IMR-90 (cell line): ENCODE measurements at regions not wholly inside any gene's neighbourhood (a gene's known extent, or its start where the extent isn't known, plus 50 kb on each side); places are given as distances from the start of the nearest gene placed in this dataset.

ENCODE experiments used
- ATAC-seq: fragments of 200-7000 bp; cut with Tn5 transposase; 2 replicates; pipeline ENCODE4 v1.9.1; 2020; ENCODE audit warnings: low read depth, mild to moderate bottlenecking, moderate library complexity
- BruUV-seq: library from RNA; stranded (reverse); fragments of 400-500 nt; replicated peaks from 2 replicates; lab custom pipeline; 2021; lab: Mats Ljungman, UMichigan
- CTCF ChIA-PET: fragments of 300-600 bp; formaldehyde crosslinking; extraction: SDS; loops from one replicate; lab custom pipeline; 2021; ENCODE audit warnings: antibody characterized with exemption; lab: Yijun Ruan, JAX
- POLR2A ChIA-PET: fragments of 300-600 bp; sonication (Branson Sonifier 250); formaldehyde crosslinking; loops from one replicate; lab custom pipeline; 2022; ENCODE audit warnings: antibody characterized with exemption; ENCODE audit not compliant: unreplicated experiment; lab: Charles Lee
- DNase-seq: peaks from one replicate; pipeline ENCODE4 v3.0.0; 2013
- H2AFZ ChIP-seq: replicated peaks from 2 replicates; pipeline ENCODE3; 2013; ENCODE audit warnings: low read length, mild to moderate bottlenecking; ENCODE audit not compliant: poor library complexity
- H2AK5ac ChIP-seq: 2 replicates; pipeline ENCODE4 v1.6.1; 2013; ENCODE audit warnings: low read depth, low read length, inconsistent platforms
- H2AK9ac ChIP-seq: replicated peaks from 2 replicates; pipeline ENCODE3; 2013; ENCODE audit warnings: mild to moderate bottlenecking, low read depth, low read length, moderate library complexity; ENCODE audit not compliant: poor library complexity
- H2BK120ac ChIP-seq: 2 replicates; pipeline ENCODE4 v1.6.1; 2013; ENCODE audit warnings: low read depth, low read length, inconsistent platforms
- H2BK15ac ChIP-seq: 3 replicates; pipeline ENCODE4 v1.6.1; 2013; ENCODE audit warnings: low read depth, low read length, inconsistent platforms
- H2BK20ac ChIP-seq: 2 replicates; pipeline ENCODE4 v1.6.1; 2013; ENCODE audit warnings: low read depth, mild to moderate bottlenecking, inconsistent platforms, low read length, moderate library complexity
- H2BK5ac ChIP-seq: 2 replicates; pipeline ENCODE4 v1.6.1; 2013; ENCODE audit warnings: mild to moderate bottlenecking, low read depth, low read length, inconsistent platforms; ENCODE audit not compliant: poor library complexity, severe bottlenecking
- H3K14ac ChIP-seq: replicated peaks from 2 replicates; pipeline ENCODE4 v1.6.1; 2013; ENCODE audit warnings: low read depth, low read length, inconsistent platforms
- H3K18ac ChIP-seq: 2 replicates; pipeline ENCODE4 v1.6.1; 2013; ENCODE audit warnings: low read depth, low read length, control low read depth
- H3K23ac ChIP-seq: 2 replicates; pipeline ENCODE4 v1.6.1; 2013; ENCODE audit warnings: low read depth, low read length, inconsistent platforms
- H3K27ac ChIP-seq: 2 replicates; pipeline ENCODE4 v1.5.1; 2013; ENCODE audit warnings: mild to moderate bottlenecking, control low read depth, low read length; ENCODE audit not compliant: insufficient read depth
- H3K27me3 ChIP-seq: 2 replicates; pipeline ENCODE4 v1.6.1; 2013; ENCODE audit warnings: low read length; ENCODE audit not compliant: control insufficient read depth, insufficient read depth
- H3K36me3 ChIP-seq: 2 replicates; pipeline ENCODE4 v1.6.1; 2013; ENCODE audit warnings: low read length, mixed read lengths; ENCODE audit not compliant: control insufficient read depth, insufficient read depth
- H3K4ac ChIP-seq: 2 replicates; pipeline ENCODE4 v1.6.1; 2013; ENCODE audit warnings: low read depth, low read length, inconsistent platforms
- H3K4me1 ChIP-seq: 2 replicates; pipeline ENCODE4 v1.6.1; 2013; ENCODE audit warnings: low read length, mixed read lengths; ENCODE audit not compliant: control insufficient read depth, insufficient read depth
- H3K4me2 ChIP-seq: 2 replicates; pipeline ENCODE4 v1.6.1; 2013; ENCODE audit warnings: low read depth, mild to moderate bottlenecking, control low read depth, low read length, moderate library complexity
- H3K4me3 ChIP-seq: 2 replicates; pipeline ENCODE4 v1.5.1; 2013; ENCODE audit warnings: low read depth, mild to moderate bottlenecking, control low read depth, low read length, moderate library complexity; ENCODE audit not compliant: insufficient read depth
- H3K56ac ChIP-seq: 2 replicates; pipeline ENCODE4 v1.6.1; 2013; ENCODE audit warnings: low read length, inconsistent platforms; ENCODE audit not compliant: insufficient read depth; ENCODE audit errors: extremely low read depth
- H3K79me1 ChIP-seq, 2 experiments: 2 replicates each; pipeline ENCODE4 v1.6.1; 2013; ENCODE audit warnings: low read length in 2 of 2, inconsistent platforms in 1 of 2, low read depth in 1 of 2
- H3K9ac ChIP-seq: 2 replicates; pipeline ENCODE4 v1.6.1; 2013; ENCODE audit warnings: low read depth, low read length, control low read depth
- H3K9me1 ChIP-seq: 2 replicates; pipeline ENCODE4 v1.6.1; 2013; ENCODE audit warnings: low read length, inconsistent platforms; ENCODE audit not compliant: insufficient read depth
- H3K9me3 ChIP-seq: 2 replicates; pipeline ENCODE4 v1.6.1; 2013; ENCODE audit warnings: low read length; ENCODE audit not compliant: control insufficient read depth, insufficient read depth
- H4K20me1 ChIP-seq: 2 replicates; pipeline ENCODE4 v1.6.1; 2013; ENCODE audit warnings: low read length, inconsistent platforms; ENCODE audit not compliant: insufficient read depth
- H4K5ac ChIP-seq: 2 replicates; pipeline ENCODE4 v1.6.1; 2013; ENCODE audit warnings: mild to moderate bottlenecking, low read depth, low read length, control low read depth
- H4K8ac ChIP-seq, 2 experiments: 2 replicates each; pipeline ENCODE4 v1.6.1; 2013; ENCODE audit warnings: low read depth in 2 of 2, low read length in 2 of 2, control low read depth in 1 of 2, inconsistent platforms in 1 of 2
- H4K91ac ChIP-seq: 2 replicates; pipeline ENCODE4 v1.6.1; 2013; ENCODE audit warnings: low read depth, low read length, inconsistent platforms; ENCODE audit not compliant: insufficient read depth
- BHLHE40 ChIP-seq: fragments of 150-350 bp; IDR thresholded peaks from 2 replicates; pipeline ENCODE4 v1.6.1; 2016; ENCODE audit warnings: mild to moderate bottlenecking, low read depth, low read length
- CEBPB ChIP-seq: IDR thresholded peaks from 2 replicates; pipeline ENCODE4 v1.6.1; 2012; ENCODE audit warnings: low read depth, low read length, improper control_type of control experiment
- CHD1 ChIP-seq: IDR thresholded peaks from 2 replicates; pipeline ENCODE4 v1.6.1; 2012; ENCODE audit warnings: low read depth, low read length, improper control_type of control experiment
- NFE2L2 ChIP-seq: fragments of 150-350 bp; IDR thresholded peaks from 2 replicates; pipeline ENCODE4 v1.6.1; 2016; ENCODE audit warnings: low read depth, mild to moderate bottlenecking, low read length
- RAD21 ChIP-seq: IDR thresholded peaks from 2 replicates; pipeline ENCODE4 v1.6.1; 2012; ENCODE audit warnings: low read length, improper control_type of control experiment
- RCOR1 ChIP-seq: IDR thresholded peaks from 2 replicates; pipeline ENCODE4 v1.6.1; 2012; ENCODE audit warnings: mild to moderate bottlenecking, low read length, improper control_type of control experiment; ENCODE audit not compliant: insufficient replicate concordance
- SMC3 ChIP-seq: fragments of 150-350 bp; IDR thresholded peaks from 2 replicates; pipeline ENCODE4 v1.6.1; 2016; ENCODE audit warnings: low read depth, mild to moderate bottlenecking, antibody characterized with exemption, low read length, moderate library complexity
- WGBS, 2 experiments: methylation state at CpG; one replicate each; pipeline versions ENCODE4 v1.1.5 to v1.1.7; 2013; ENCODE audit warnings: missing lambda C conversion rate in 2 of 2; ENCODE audit not compliant: insufficient read length in 1 of 2; ENCODE audit errors: extremely low coverage in 2 of 2; 5-methylcytosine and 5-hydroxymethylcytosine counted together
- dilution Hi-C: fragments of 300-500 bp; cut with HindIII; formaldehyde crosslinking; loops from one replicate; pipeline ENCODE4 v1.14.3; 2018; ENCODE audit warnings: low sequenced_read_pairs; ENCODE audit not compliant: unreplicated experiment
- in situ Hi-C: fragments of 300-500 bp; cut with MboI; formaldehyde crosslinking; loops from 3 replicates; pipeline ENCODE4 v1.14.3; 2019; ENCODE audit warnings: low sequenced_read_pairs, inconsistent platforms, mixed read lengths
- intact Hi-C: fragments of 100-400 bp; cut with micrococcal nuclease; formaldehyde crosslinking; loops from 2 replicates; pipeline ENCODE4 v1.10.0; 2022
- TF ChIP-seq, protein P1 (sequence below): fragments of 150-350 bp; IDR thresholded peaks from 2 replicates; pipeline ENCODE4 v1.6.1; 2016; ENCODE audit warnings: low read depth, mild to moderate bottlenecking, low read length, moderate library complexity, borderline replicate concordance

DNA sequence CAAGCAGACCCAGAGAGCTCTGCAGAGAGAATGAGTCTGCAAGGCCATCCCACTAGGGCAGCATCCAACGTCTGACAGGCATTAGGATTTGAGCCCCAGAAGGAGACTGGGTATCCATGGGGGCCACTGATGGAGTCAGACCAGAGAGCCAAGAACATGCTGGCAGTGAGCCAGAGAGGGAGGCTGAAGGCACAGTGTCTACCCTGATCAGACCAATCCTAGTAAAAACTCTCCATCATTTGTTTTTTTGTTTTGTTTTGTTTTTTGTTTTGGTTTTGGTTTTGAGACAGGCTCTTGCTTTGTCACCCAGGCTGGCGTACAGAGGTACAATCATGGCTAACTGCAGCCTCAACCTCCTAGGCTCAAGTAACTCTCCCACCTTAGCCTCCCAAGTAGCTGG lies 133.1 kb upstream of the LYZL2 start:
- H4K91ac ChIP-seq = no peak overlapping the region
- no peak overlapping the region for H2BK15ac ChIP-seq
- intact Hi-C loops = no loop called here
- DNase-seq = no peak
- H2BK120ac ChIP-seq = no peak overlapping the region
- no peak overlapping the region for H2BK5ac ChIP-seq
- H2AK5ac ChIP-seq = no peak overlapping the region
- H4K8ac ChIP-seq = no peak overlapping the region
- WGBS, 2 experiments = 100% methylated on average over 1 of the region's 2 CpGs; no CpG with 5 or more reads in 1 of the 2 experiments
- H3K27me3 ChIP-seq = no peaks in the 10 kb centered on the region
- no peak overlapping the region for H2BK20ac ChIP-seq
- H3K23ac ChIP-seq = no peak overlapping the region
- H3K4ac ChIP-seq = no peak overlapping the region
- no peak overlapping the region for H2AK9ac ChIP-seq
- H3K4me2 ChIP-seq = no peak overlapping the region
- no peak overlapping the region for H4K5ac ChIP-seq
- no peak overlapping the region for H3K18ac ChIP-seq
- H3K4me1 ChIP-seq = peaks cover 11% of the 10 kb centered on the region
- dilution Hi-C loops = no loop called here
- no peaks in the 10 kb centered on the region; a peak in 1 of 4 replicates for H3K79me1 ChIP-seq
- no peak for ATAC-seq
- H3K9me1 ChIP-seq = peaks cover 9% of the 10 kb centered on the region
- H4K20me1 ChIP-seq = no peaks in the 10 kb centered on the region
- no peak overlapping the region for H3K4me3 ChIP-seq
- H3K27ac ChIP-seq = no peak overlapping the region
- no peaks in the 10 kb centered on the region for H3K36me3 ChIP-seq
- H3K9me3 ChIP-seq = peaks cover 2% of the 10 kb centered on the region
- BruUV-seq = no TSS peak
- H3K9ac ChIP-seq = no peak overlapping the region
- no peak overlapping the region for H3K56ac ChIP-seq
- ChIA-PET POLR2A (no interaction called here), CTCF (no interaction called here)
- in situ Hi-C loops = no loop called here
- H3K14ac ChIP-seq = no peak overlapping the region
- TF ChIP-seq CHD1 (no peak), SMC3 (no peak), BHLHE40 (no peak), CEBPB (no peak), NFE2L2 (no peak), RCOR1 (no peak), RAD21 (no peak)
- TF ChIP-seq, protein P1, sequence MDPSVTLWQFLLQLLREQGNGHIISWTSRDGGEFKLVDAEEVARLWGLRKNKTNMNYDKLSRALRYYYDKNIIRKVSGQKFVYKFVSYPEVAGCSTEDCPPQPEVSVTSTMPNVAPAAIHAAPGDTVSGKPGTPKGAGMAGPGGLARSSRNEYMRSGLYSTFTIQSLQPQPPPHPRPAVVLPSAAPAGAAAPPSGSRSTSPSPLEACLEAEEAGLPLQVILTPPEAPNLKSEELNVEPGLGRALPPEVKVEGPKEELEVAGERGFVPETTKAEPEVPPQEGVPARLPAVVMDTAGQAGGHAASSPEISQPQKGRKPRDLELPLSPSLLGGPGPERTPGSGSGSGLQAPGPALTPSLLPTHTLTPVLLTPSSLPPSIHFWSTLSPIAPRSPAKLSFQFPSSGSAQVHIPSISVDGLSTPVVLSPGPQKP = no peak
- H2AFZ ChIP-seq = no peak overlapping the region
